AG09319 (cell line): ENCODE measurements at regions not wholly inside any gene's neighbourhood (a gene's known extent, or its start where the extent isn't known, plus 50 kb on each side); places are given as distances from the start of the nearest gene placed in this dataset.
"Not testable (repeated sequence)": the region's sequence is repeated elsewhere in the genome, so short reads cannot be mapped to it uniquely, and the experiment has no call there.

Experiments
- DNase-seq: peaks from one replicate; pipeline ENCODE4 v3.0.0-alpha.2; 2010; ENCODE audit warnings: low read depth; ENCODE audit errors: extremely low read depth
- CTCF ChIP-seq: IDR thresholded peaks from 2 replicates; pipeline ENCODE4 v1.5.1; 2011; ENCODE audit warnings: low read depth, mild to moderate bottlenecking, inconsistent platforms, low read length, moderate library complexity

- no peak for DNase-seq
- no peak for TF ChIP-seq CTCF
Observed at GRCh38 chr12:127600211-127600610, 666.8 kb upstream of the TMEM132C start.

GRCh38 chr12:127606476-127607015, 660.4 kb upstream of the TMEM132C start:
- TF ChIP-seq CTCF = no peak
- no peak for DNase-seq

GRCh38 chr12:127607146-127607725, 659.7 kb upstream of the TMEM132C start:
- no peak for TF ChIP-seq CTCF
- DNase-seq = no peak

GRCh38 chr12:127608359-127608758, 658.6 kb upstream of the TMEM132C start:
- DNase-seq = not testable (repeated sequence)

- DNase-seq = no peak
- no peak for TF ChIP-seq CTCF
Observed at GRCh38 chr12:127613056-127613455, 653.9 kb upstream of the TMEM132C start.

- no peak for TF ChIP-seq CTCF
- no peak for DNase-seq
Observed at GRCh38 chr12:127619869-127620734, 646.9 kb upstream of the TMEM132C start.

- DNase-seq = no peak
- TF ChIP-seq CTCF = no peak
Observed at GRCh38 chr12:127620735-127621355, 646.1 kb upstream of the TMEM132C start.
